A549 (cell line): ENCODE measurements at regions not wholly inside any gene's neighbourhood (a gene's known extent, or its start where the extent isn't known, plus 50 kb on each side); places are given as distances from the start of the nearest gene placed in this dataset.

Experiments
- BHLHE40 ChIP-seq: IDR thresholded peaks from 2 replicates; pipeline ENCODE4 v1.6.1; 2012; ENCODE audit warnings: low read depth, low read length, inconsistent platforms
- CHD2 ChIP-seq: fragments of 150-350 bp; IDR thresholded peaks from 2 replicates; pipeline ENCODE4 v1.6.1; 2014; ENCODE audit warnings: low read length; ENCODE audit not compliant: partially characterized antibody
- EP300 ChIP-seq, 2 experiments: fragments of >200 bp; sonication (Bioruptor Twin); formaldehyde crosslinking; IDR thresholded peaks; 2 replicates in 1 of 2; 3 replicates in 1 of 2; pipeline ENCODE4 v1.6.1; 2016 to 2017
- HDAC2 ChIP-seq: fragments of 200-600 bp; sonication (generic); IDR thresholded peaks from 2 replicates; pipeline ENCODE4 v1.6.1; 2016
- POLR2A ChIP-seq: IDR thresholded peaks from 2 replicates; pipeline ENCODE4 v1.6.1; 2012; ENCODE audit warnings: mild to moderate bottlenecking, low read length
- RAD21 ChIP-seq, 2 experiments: fragments of >200 bp in 1 of 2; sonication (Bioruptor Twin) in 1 of 2; formaldehyde crosslinking in 1 of 2; IDR thresholded peaks in 1 of 2; conservative IDR thresholded peaks in 1 of 2; 2 replicates in 1 of 2; 3 replicates in 1 of 2; pipeline ENCODE4 v1.6.1; 2012 to 2018; ENCODE audit warnings: inconsistent platforms in 1 of 2
- RCOR1 ChIP-seq: fragments of 150-350 bp; IDR thresholded peaks from 2 replicates; pipeline ENCODE4 v1.6.1; 2014; ENCODE audit warnings: antibody characterized with exemption, low read length, low read depth
- RFX5 ChIP-seq: fragments of 450-650 bp; IDR thresholded peaks from 2 replicates; pipeline ENCODE4 v1.7.1; 2014; ENCODE audit warnings: antibody characterized with exemption, mild to moderate bottlenecking, moderate library complexity
- SMC3 ChIP-seq: fragments of >200 bp; sonication (Bioruptor Twin); formaldehyde crosslinking; IDR thresholded peaks from 3 replicates; pipeline ENCODE4 v1.6.1; 2018; ENCODE audit warnings: inconsistent platforms
- ZFP36 ChIP-seq: fragments of 450-650 bp; IDR thresholded peaks from 2 replicates; pipeline ENCODE4 v1.6.1; 2014; ENCODE audit warnings: borderline replicate concordance; ENCODE audit not compliant: partially characterized antibody
- TF ChIP-seq, protein P1 (sequence below): fragments of >200 bp; sonication (Bioruptor Twin); formaldehyde crosslinking; IDR thresholded peaks from 3 replicates; pipeline ENCODE4 v1.5.1; 2016
- TF ChIP-seq, protein P2 (sequence below): fragments of >200 bp; sonication (Bioruptor Twin); formaldehyde crosslinking; IDR thresholded peaks from 2 replicates; pipeline ENCODE4 v1.6.1; 2016

DNA sequence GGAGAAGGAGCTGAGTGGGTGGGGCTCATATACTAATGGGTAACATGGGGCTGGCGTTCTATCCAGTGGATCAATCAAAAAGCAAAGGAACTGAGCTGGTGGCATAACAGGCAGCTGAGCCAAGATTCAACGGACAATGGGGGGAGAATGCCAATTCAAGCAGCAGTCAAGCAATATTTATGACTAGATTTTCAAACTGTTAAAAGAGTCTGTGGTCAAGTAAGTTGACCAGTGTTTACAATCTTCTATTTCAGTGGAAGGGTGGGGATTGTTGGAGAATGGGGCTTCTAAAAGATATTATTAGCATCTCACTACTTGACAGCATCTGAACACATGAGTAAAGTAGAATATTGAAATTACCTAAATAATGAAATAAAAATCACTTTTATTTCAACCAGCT is 64.9 kb upstream of the SCRG1 start:
- TF ChIP-seq, protein P1, sequence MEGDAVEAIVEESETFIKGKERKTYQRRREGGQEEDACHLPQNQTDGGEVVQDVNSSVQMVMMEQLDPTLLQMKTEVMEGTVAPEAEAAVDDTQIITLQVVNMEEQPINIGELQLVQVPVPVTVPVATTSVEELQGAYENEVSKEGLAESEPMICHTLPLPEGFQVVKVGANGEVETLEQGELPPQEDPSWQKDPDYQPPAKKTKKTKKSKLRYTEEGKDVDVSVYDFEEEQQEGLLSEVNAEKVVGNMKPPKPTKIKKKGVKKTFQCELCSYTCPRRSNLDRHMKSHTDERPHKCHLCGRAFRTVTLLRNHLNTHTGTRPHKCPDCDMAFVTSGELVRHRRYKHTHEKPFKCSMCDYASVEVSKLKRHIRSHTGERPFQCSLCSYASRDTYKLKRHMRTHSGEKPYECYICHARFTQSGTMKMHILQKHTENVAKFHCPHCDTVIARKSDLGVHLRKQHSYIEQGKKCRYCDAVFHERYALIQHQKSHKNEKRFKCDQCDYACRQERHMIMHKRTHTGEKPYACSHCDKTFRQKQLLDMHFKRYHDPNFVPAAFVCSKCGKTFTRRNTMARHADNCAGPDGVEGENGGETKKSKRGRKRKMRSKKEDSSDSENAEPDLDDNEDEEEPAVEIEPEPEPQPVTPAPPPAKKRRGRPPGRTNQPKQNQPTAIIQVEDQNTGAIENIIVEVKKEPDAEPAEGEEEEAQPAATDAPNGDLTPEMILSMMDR, result no peak
- TF ChIP-seq RAD21 (conservative IDR thresholded peaks at IDR 0.05 in 1 of 2, IDR thresholded peaks at IDR 0.05 in 1 of 2) (no peak), EP300 (IDR thresholded peaks at IDR 0.05) (no peak), POLR2A (no peak), CHD2 (no peak), ZFP36 (no peak), SMC3 (no peak), RCOR1 (no peak), BHLHE40 (no peak), RFX5 (no peak), HDAC2 (no peak)
- TF ChIP-seq, protein P2, sequence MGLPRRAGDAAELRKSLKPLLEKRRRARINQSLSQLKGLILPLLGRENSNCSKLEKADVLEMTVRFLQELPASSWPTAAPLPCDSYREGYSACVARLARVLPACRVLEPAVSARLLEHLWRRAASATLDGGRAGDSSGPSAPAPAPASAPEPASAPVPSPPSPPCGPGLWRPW, result no peak
